GM12892 (cell line): ENCODE measurements at regions not wholly inside any gene's neighbourhood (a gene's known extent, or its start where the extent isn't known, plus 50 kb on each side); places are given as distances from the start of the nearest gene placed in this dataset.

Experiments
- POLR2A ChIP-seq: IDR thresholded peaks from 2 replicates; pipeline ENCODE4 v1.6.1; 2011; ENCODE audit warnings: low read depth, low read length, control low read depth
- POLR2AphosphoS5 ChIP-seq: IDR thresholded peaks from 2 replicates; pipeline ENCODE4 v1.6.1; 2011; ENCODE audit warnings: low read depth, low read length, control low read depth
- TAF1 ChIP-seq: IDR thresholded peaks from 2 replicates; pipeline ENCODE4 v1.6.1; 2011; ENCODE audit warnings: low read depth, mild to moderate bottlenecking, control low read depth, low read length, borderline replicate concordance

GRCh38 chr5:73330613-73331012 lies 118.0 kb downstream of the FOXD1 start:
- TF ChIP-seq POLR2A (no peak), POLR2AphosphoS5 (no peak), TAF1 (no peak)
